ENCODE measurements at regions not wholly inside any gene's neighbourhood (a gene's known extent, or its start where the extent isn't known, plus 50 kb on each side); places are given as distances from the start of the nearest gene placed in this dataset.
"Not testable (repeated sequence)": the region's sequence is repeated elsewhere in the genome, so short reads cannot be mapped to it uniquely, and the experiment has no call there.

GRCh38 chr3:5035113-5035512 is 55.9 kb downstream of the BHLHE40 start:
- no peak for DNase-seq

- no peak for DNase-seq
Measured at GRCh38 chr3:5035692-5036391, 56.6 kb downstream of the BHLHE40 start.

- no peak for DNase-seq
Measured at GRCh38 chr3:5036392-5036766, 57.1 kb downstream of the BHLHE40 start.

GRCh38 chr3:5036858-5037257 is 57.6 kb downstream of the BHLHE40 start:
- DNase-seq: no peak

- no peak for DNase-seq
Measured at GRCh38 chr3:5039585-5039984, 60.3 kb downstream of the BHLHE40 start.

- DNase-seq: no peak
Measured at GRCh38 chr3:5041315-5041714, 62.1 kb downstream of the BHLHE40 start.

- no peak for DNase-seq
Measured at GRCh38 chr3:5045961-5046360, 66.7 kb downstream of the BHLHE40 start.

GRCh38 chr3:5047764-5048419 is 68.7 kb downstream of the BHLHE40 start:
- DNase-seq: no peak

- DNase-seq: no peak
Measured at GRCh38 chr3:5051772-5052171, 70.3 kb upstream of the ARL8B start.

GRCh38 chr3:5052247-5052646 is 69.8 kb upstream of the ARL8B start:
- no peak for DNase-seq

- no peak for DNase-seq
Measured at GRCh38 chr3:5053021-5053831, 68.9 kb upstream of the ARL8B start.

GRCh38 chr3:5054098-5054497 is 68.0 kb upstream of the ARL8B start:
- DNase-seq: no peak

GRCh38 chr3:5054579-5054978 is 67.5 kb upstream of the ARL8B start:
- DNase-seq: not testable (repeated sequence)

GRCh38 chr3:5055357-5056110 is 66.6 kb upstream of the ARL8B start:
- DNase-seq: no peak

GRCh38 chr3:5056111-5056391 is 66.0 kb upstream of the ARL8B start:
- DNase-seq: no peak

GRCh38 chr3:5057272-5057671 is 64.8 kb upstream of the ARL8B start:
- no peak for DNase-seq

- peak; percentile 50 for DNase-seq
Measured at GRCh38 chr3:5057857-5058324, 64.2 kb upstream of the ARL8B start.

- DNase-seq: no peak
Measured at GRCh38 chr3:5058471-5058951, 63.6 kb upstream of the ARL8B start.

- DNase-seq: no peak
Measured at GRCh38 chr3:5059782-5060181, 62.3 kb upstream of the ARL8B start.

- DNase-seq: no peak
Measured at GRCh38 chr3:5061218-5061569, 60.9 kb upstream of the ARL8B start.

- DNase-seq: no peak
Measured at GRCh38 chr3:5063724-5064123, 58.4 kb upstream of the ARL8B start.

GRCh38 chr3:5068531-5069050 is 53.5 kb upstream of the ARL8B start:
- no peak for DNase-seq

GRCh38 chr3:5069627-5070026 is 52.5 kb upstream of the ARL8B start:
- no peak for DNase-seq
